Prostate gland (tissue), 2 donors: ENCODE measurements at regions not wholly inside any gene's neighbourhood (a gene's known extent, or its start where the extent isn't known, plus 50 kb on each side); places are given as distances from the start of the nearest gene placed in this dataset.

Source experiments
- CTCF ChIP-seq, 4 experiments: fragments of 200-600 bp in 2 of 4; fragments of 450-650 bp in 2 of 4; sonication (generic) in 2 of 4; IDR thresholded peaks; 1 replicate in 3 of 4; 2 replicates in 1 of 4; pipeline ENCODE4 v1.5.1; 2016 to 2019; ENCODE audit warnings: antibody characterized with exemption in 4 of 4, mild to moderate bottlenecking in 2 of 4, moderate library complexity in 2 of 4
- POLR2A ChIP-seq: fragments of 450-650 bp; IDR thresholded peaks from one replicate; pipeline ENCODE4 v1.6.1; 2016; ENCODE audit warnings: antibody characterized with exemption, mild to moderate bottlenecking

- no peak for TF ChIP-seq CTCF (IDR thresholded peaks at IDR 0.05)
- no peak for TF ChIP-seq POLR2A
These were observed 756.3 kb downstream of the NXPH1 start for GRCh38 chr7:9189703-9190102.
